HepG2 (cell line): ENCODE measurements at regions not wholly inside any gene's neighbourhood (a gene's known extent, or its start where the extent isn't known, plus 50 kb on each side); places are given as distances from the start of the nearest gene placed in this dataset.

Source experiments
- CHD4 ChIP-seq: fragments of 200-600 bp; sonication (generic); IDR thresholded peaks from 2 replicates; pipeline ENCODE4 v1.7.0; 2017; ENCODE audit warnings: mild to moderate bottlenecking, low read length, borderline replicate concordance
- FOXO1 ChIP-seq: sonication (generic); formaldehyde crosslinking; IDR thresholded peaks from 2 replicates; pipeline ENCODE4 v1.4.0; 2020; ENCODE audit warnings: missing genetic modification reagents
- HDAC6 ChIP-seq: fragments of 200-600 bp; sonication (generic); IDR thresholded peaks from 2 replicates; pipeline ENCODE4 v1.7.0; 2017; ENCODE audit warnings: mild to moderate bottlenecking, antibody characterized with exemption, low read length, low read depth
- NCOA5 ChIP-seq: sonication (generic); formaldehyde crosslinking; IDR thresholded peaks from 2 replicates; pipeline ENCODE4 v1.4.0; 2020; ENCODE audit warnings: missing genetic modification reagents
- RAD21 ChIP-seq: fragments of 450-650 bp; formaldehyde crosslinking; IDR thresholded peaks from 2 replicates; pipeline ENCODE4 v1.5.0; 2020; ENCODE audit warnings: mild to moderate bottlenecking
- SAFB2 ChIP-seq: sonication (generic); formaldehyde crosslinking; IDR thresholded peaks from 2 replicates; pipeline ENCODE4 v1.5.1; 2020; ENCODE audit warnings: missing genetic modification reagents, low read depth, mild to moderate bottlenecking, borderline replicate concordance
- SIX4 ChIP-seq: sonication (generic); formaldehyde crosslinking; IDR thresholded peaks from 2 replicates; pipeline ENCODE4 v1.4.0; 2020; ENCODE audit warnings: missing genetic modification reagents
- TARDBP ChIP-seq: sonication (generic); formaldehyde crosslinking; IDR thresholded peaks from 2 replicates; pipeline ENCODE4 v1.8.0; 2022; ENCODE audit warnings: mild to moderate bottlenecking, missing genetic modification reagents
- ZNF329 ChIP-seq: sonication (generic); formaldehyde crosslinking; IDR thresholded peaks from 2 replicates; pipeline ENCODE4 v1.9.0; 2021; ENCODE audit warnings: low read depth, mild to moderate bottlenecking, missing genetic modification reagents
- ZNF567 ChIP-seq: sonication (generic); formaldehyde crosslinking; IDR thresholded peaks from 2 replicates; pipeline ENCODE4 v1.8.1; 2023; ENCODE audit warnings: mild to moderate bottlenecking, missing genetic modification reagents, borderline replicate concordance
- ZNF589 ChIP-seq: sonication (generic); formaldehyde crosslinking; conservative IDR thresholded peaks from 2 replicates; pipeline ENCODE4 v1.8.0; 2022; ENCODE audit warnings: mild to moderate bottlenecking, moderate library complexity, missing genetic modification reagents
- ZNF75D ChIP-seq: sonication (generic); formaldehyde crosslinking; IDR thresholded peaks from 2 replicates; pipeline ENCODE4 v1.8.1; 2023; ENCODE audit warnings: missing genetic modification reagents, mild to moderate bottlenecking, borderline replicate concordance
- ZNF878 ChIP-seq: sonication (generic); formaldehyde crosslinking; IDR thresholded peaks from 2 replicates; pipeline ENCODE4 v1.8.1; 2023; ENCODE audit warnings: mild to moderate bottlenecking, missing genetic modification reagents, moderate library complexity
- ZNF883 ChIP-seq: sonication (generic); formaldehyde crosslinking; IDR thresholded peaks from 2 replicates; pipeline ENCODE4 v1.5.1; 2020; ENCODE audit warnings: mild to moderate bottlenecking, missing genetic modification reagents; ENCODE audit errors: not compliant biosample characterization
- TF ChIP-seq, protein P1 (sequence below): sonication (generic); formaldehyde crosslinking; IDR thresholded peaks from 2 replicates; pipeline ENCODE4 v1.9.0; 2021; ENCODE audit warnings: missing genetic modification reagents, mild to moderate bottlenecking, borderline replicate concordance
- TF ChIP-seq, protein P2 (sequence below): sonication (generic); formaldehyde crosslinking; IDR thresholded peaks from 2 replicates; pipeline ENCODE4 v1.4.0; 2020; ENCODE audit warnings: low read depth, mild to moderate bottlenecking, missing genetic modification reagents
- TF ChIP-seq, protein P3 (sequence below): IDR thresholded peaks from 2 replicates; pipeline ENCODE4 v1.6.1; 2016; ENCODE audit warnings: low read depth
- TF ChIP-seq, protein P4 (sequence below): sonication (generic); IDR thresholded peaks from 2 replicates; pipeline ENCODE4 v1.6.1; 2016; ENCODE audit warnings: low read depth, borderline replicate concordance
- TF ChIP-seq, protein P5 (sequence below): sonication (generic); formaldehyde crosslinking; IDR thresholded peaks from 2 replicates; pipeline ENCODE4 v1.4.0; 2020; ENCODE audit warnings: missing genetic modification reagents; ENCODE audit errors: not compliant biosample characterization

DNA sequence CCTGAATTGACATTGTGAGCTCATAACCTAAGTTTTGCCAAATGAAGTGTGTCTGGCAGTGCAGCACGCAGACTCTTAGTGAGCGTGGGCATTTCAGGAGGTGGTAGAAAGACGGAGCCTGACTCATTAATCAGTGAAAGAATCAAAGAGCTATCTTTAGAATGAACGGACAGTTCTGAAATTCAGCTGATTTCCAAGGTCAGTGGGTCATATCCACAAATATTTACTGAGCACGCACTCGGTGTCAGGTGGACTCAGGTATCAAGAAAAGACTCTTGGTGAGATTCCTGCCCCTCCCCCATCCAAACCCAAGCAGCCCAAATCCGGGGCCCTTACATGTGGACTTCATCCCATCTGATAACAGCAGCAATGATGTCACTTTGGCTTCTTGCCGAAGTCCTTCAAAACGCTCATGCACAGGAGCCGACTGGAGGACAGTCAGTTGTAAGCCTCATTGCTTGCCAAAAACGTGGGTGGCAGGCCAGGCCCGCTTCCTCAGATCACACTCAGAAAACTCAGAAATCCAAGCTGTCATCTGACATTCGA is 185.8 kb downstream of the HS3ST3A1 start (continued):
- TF ChIP-seq, protein P1, sequence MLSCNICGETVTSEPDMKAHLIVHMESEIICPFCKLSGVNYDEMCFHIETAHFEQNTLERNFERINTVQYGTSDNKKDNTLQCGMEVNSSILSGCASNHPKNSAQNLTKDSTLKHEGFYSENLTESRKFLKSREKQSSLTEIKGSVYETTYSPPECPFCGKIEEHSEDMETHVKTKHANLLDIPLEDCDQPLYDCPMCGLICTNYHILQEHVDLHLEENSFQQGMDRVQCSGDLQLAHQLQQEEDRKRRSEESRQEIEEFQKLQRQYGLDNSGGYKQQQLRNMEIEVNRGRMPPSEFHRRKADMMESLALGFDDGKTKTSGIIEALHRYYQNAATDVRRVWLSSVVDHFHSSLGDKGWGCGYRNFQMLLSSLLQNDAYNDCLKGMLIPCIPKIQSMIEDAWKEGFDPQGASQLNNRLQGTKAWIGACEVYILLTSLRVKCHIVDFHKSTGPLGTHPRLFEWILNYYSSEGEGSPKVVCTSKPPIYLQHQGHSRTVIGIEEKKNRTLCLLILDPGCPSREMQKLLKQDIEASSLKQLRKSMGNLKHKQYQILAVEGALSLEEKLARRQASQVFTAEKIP, result no peak
- TF ChIP-seq CHD4 (no peak), ZNF567 (no peak), RAD21 (no peak), ZNF75D (no peak), FOXO1 (CRISPR knock-in tag) (peak; percentile 71), SAFB2 (CRISPR knock-in tag) (no peak; the same call in 1 of the 2 replicates), ZNF883 (CRISPR knock-in tag) (peak; percentile 61), TARDBP (CRISPR knock-in tag) (peak; percentile 87), ZNF878 (0 out of 2 replicates have a peak, but pooled peaks have one; percentile 45), ZNF329 (CRISPR knock-in tag) (no peak), NCOA5 (no peak), HDAC6 (no peak), ZNF589 (CRISPR knock-in tag) (no peak), SIX4 (CRISPR knock-in tag) (peak; percentile 90)
- TF ChIP-seq, protein P2, sequence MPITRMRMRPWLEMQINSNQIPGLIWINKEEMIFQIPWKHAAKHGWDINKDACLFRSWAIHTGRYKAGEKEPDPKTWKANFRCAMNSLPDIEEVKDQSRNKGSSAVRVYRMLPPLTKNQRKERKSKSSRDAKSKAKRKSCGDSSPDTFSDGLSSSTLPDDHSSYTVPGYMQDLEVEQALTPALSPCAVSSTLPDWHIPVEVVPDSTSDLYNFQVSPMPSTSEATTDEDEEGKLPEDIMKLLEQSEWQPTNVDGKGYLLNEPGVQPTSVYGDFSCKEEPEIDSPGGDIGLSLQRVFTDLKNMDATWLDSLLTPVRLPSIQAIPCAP (CRISPR knock-in tag), result no peak
- TF ChIP-seq, protein P3, sequence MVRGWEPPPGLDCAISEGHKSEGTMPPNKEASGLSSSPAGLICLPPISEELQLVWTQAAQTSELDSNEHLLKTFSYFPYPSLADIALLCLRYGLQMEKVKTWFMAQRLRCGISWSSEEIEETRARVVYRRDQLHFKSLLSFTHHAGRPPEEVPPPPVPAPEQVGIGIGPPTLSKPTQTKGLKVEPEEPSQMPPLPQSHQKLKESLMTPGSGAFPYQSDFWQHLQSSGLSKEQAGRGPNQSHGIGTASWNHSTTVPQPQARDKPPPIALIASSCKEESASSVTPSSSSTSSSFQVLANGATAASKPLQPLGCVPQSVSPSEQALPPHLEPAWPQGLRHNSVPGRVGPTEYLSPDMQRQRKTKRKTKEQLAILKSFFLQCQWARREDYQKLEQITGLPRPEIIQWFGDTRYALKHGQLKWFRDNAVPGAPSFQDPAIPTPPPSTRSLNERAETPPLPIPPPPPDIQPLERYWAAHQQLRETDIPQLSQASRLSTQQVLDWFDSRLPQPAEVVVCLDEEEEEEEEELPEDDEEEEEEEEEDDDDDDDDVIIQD (CRISPR knock-in tag), result peak; percentile 80; the same call in 1 of the 2 replicates
- TF ChIP-seq, protein P4, sequence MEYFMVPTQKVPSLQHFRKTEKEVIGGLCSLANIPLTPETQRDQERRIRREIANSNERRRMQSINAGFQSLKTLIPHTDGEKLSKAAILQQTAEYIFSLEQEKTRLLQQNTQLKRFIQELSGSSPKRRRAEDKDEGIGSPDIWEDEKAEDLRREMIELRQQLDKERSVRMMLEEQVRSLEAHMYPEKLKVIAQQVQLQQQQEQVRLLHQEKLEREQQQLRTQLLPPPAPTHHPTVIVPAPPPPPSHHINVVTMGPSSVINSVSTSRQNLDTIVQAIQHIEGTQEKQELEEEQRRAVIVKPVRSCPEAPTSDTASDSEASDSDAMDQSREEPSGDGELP, result peak; percentile 87; the same call in 1 of the 2 replicates
- TF ChIP-seq, protein P5, sequence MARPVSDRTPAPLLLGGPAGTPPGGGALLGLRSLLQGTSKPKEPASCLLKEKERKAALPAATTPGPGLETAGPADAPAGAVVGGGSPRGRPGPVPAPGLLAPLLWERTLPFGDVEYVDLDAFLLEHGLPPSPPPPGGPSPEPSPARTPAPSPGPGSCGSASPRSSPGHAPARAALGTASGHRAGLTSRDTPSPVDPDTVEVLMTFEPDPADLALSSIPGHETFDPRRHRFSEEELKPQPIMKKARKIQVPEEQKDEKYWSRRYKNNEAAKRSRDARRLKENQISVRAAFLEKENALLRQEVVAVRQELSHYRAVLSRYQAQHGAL (CRISPR knock-in tag), result no peak
